H1 (cell line): ENCODE measurements at regions not wholly inside any gene's neighbourhood (a gene's known extent, or its start where the extent isn't known, plus 50 kb on each side); places are given as distances from the start of the nearest gene placed in this dataset.

Source experiments
- CTCF ChIA-PET: fragments of 300-600 bp; sonication (Branson Sonifier 250); formaldehyde crosslinking; loops from one replicate; lab custom pipeline; 2021; ENCODE audit not compliant: partially characterized antibody; lab: Charles Lee
- POLR2A ChIA-PET: fragments of 300-600 bp; sonication (Branson Sonifier 250); formaldehyde crosslinking; loops from one replicate; lab custom pipeline; 2021; ENCODE audit warnings: inconsistent platforms; ENCODE audit not compliant: partially characterized antibody; lab: Charles Lee
- DNase-seq, 2 experiments: peaks; one replicate each; pipeline versions ENCODE4 v3.0.0 to v3.0.0-alpha.2; 2010 to 2022; ENCODE audit warnings: low spot score in 2 of 2, low read depth in 1 of 2, mixed read lengths in 1 of 2
- FAIRE-seq: peaks from 2 replicates; lab custom pipeline; 2011; peaks lifted over from hg19 to GRCh38; lab: Jason Lieb, UNC
- H2AFZ ChIP-seq: 2 replicates; pipeline ENCODE4 v1.8.1; 2012; ENCODE audit warnings: low read length, inconsistent platforms
- H2AK5ac ChIP-seq: 2 replicates; pipeline ENCODE4 v1.6.1; 2013; ENCODE audit warnings: low read depth, low read length
- H2BK120ac ChIP-seq: replicated peaks from 2 replicates; pipeline ENCODE3; 2013; ENCODE audit warnings: low read depth, low read length, inconsistent platforms
- H2BK12ac ChIP-seq: 2 replicates; pipeline ENCODE4 v1.6.1; 2013; ENCODE audit warnings: low read depth, low read length
- H2BK15ac ChIP-seq: 2 replicates; pipeline ENCODE4 v1.6.1; 2013; ENCODE audit warnings: low read length
- H2BK20ac ChIP-seq: 2 replicates; pipeline ENCODE4 v1.6.1; 2013; ENCODE audit warnings: low read length
- H2BK5ac ChIP-seq: 2 replicates; pipeline ENCODE4 v1.6.1; 2013; ENCODE audit warnings: low read depth, low read length
- H3K14ac ChIP-seq: 2 replicates; pipeline ENCODE4 v1.6.1; 2013; ENCODE audit warnings: inconsistent platforms; ENCODE audit not compliant: insufficient read length
- H3K18ac ChIP-seq: 2 replicates; pipeline ENCODE4 v1.6.1; 2013; ENCODE audit warnings: low read length; ENCODE audit errors: extremely low read depth
- H3K23ac ChIP-seq: 2 replicates; pipeline ENCODE4 v1.6.1; 2013; ENCODE audit warnings: inconsistent platforms; ENCODE audit not compliant: insufficient read length
- H3K23me2 ChIP-seq: 2 replicates; pipeline ENCODE4 v1.6.1; 2013; ENCODE audit warnings: low read depth, low read length
- H3K27ac ChIP-seq: 2 replicates; pipeline ENCODE4 v1.6.1; 2011; ENCODE audit warnings: low read depth, low read length, inconsistent platforms
- H3K27me3 ChIP-seq, 4 experiments: replicated peaks in 1 of 4; 1 replicate in 1 of 4; 2 replicates in 3 of 4; pipeline versions ENCODE4 v1.6.1 to v1.8.1; 2011 to 2013; ENCODE audit warnings: low read length in 3 of 4, mild to moderate bottlenecking in 3 of 4, inconsistent platforms in 2 of 4, mixed read lengths in 2 of 4, moderate library complexity in 1 of 4; ENCODE audit not compliant: control insufficient read depth in 3 of 4, insufficient read depth in 3 of 4; ENCODE audit errors: extremely low read depth in 1 of 4
- H3K36me3 ChIP-seq, 4 experiments: 2 replicates each; pipeline versions ENCODE4 v1.6.1 to v1.8.1; 2011 to 2013; ENCODE audit warnings: mild to moderate bottlenecking in 4 of 4, low read length in 3 of 4, moderate library complexity in 2 of 4, control low read depth in 1 of 4, inconsistent platforms in 1 of 4; ENCODE audit not compliant: insufficient read depth in 4 of 4, control insufficient read depth in 2 of 4
- H3K4ac ChIP-seq: replicated peaks from 2 replicates; pipeline ENCODE3; 2013; ENCODE audit warnings: low read length, low read depth, mixed read lengths, inconsistent platforms; ENCODE audit not compliant: insufficient read length
- H3K4me1 ChIP-seq, 4 experiments: replicated peaks in 1 of 4; 1 replicate in 1 of 4; 2 replicates in 3 of 4; pipeline versions ENCODE4 v1.6.1 to v1.8.1; 2011 to 2013; ENCODE audit warnings: low read length in 3 of 4, inconsistent platforms in 2 of 4, mixed read lengths in 1 of 4; ENCODE audit not compliant: insufficient read depth in 4 of 4, control insufficient read depth in 3 of 4
- H3K4me2 ChIP-seq, 2 experiments: 2 replicates each; pipeline versions ENCODE4 v1.6.1 to v1.8.1; 2011 to 2013; ENCODE audit warnings: low read depth in 2 of 2, low read length in 2 of 2, control low read depth in 1 of 2, inconsistent platforms in 1 of 2, mild to moderate bottlenecking in 1 of 2; ENCODE audit not compliant: insufficient read depth in 1 of 2
- H3K4me3 ChIP-seq, 4 experiments: fragments of 200-600, 300-600 bp in 1 of 4; sonication (generic), shearing (Covaris generic), sonication (Bioruptor Twin) in 1 of 4; 2 replicates each; pipeline versions ENCODE4 v1.5.1 to v1.8.1; 2011 to 2016; ENCODE audit warnings: low read length in 4 of 4, low read depth in 3 of 4, control low read depth in 2 of 4, inconsistent platforms in 2 of 4, mild to moderate bottlenecking in 2 of 4, mixed read lengths in 1 of 4, moderate library complexity in 1 of 4; ENCODE audit not compliant: insufficient read depth in 2 of 4; ENCODE audit errors: extremely low read depth in 1 of 4
- H3K56ac ChIP-seq: replicated peaks from 2 replicates; pipeline ENCODE3; 2013; ENCODE audit warnings: low read depth, mild to moderate bottlenecking, mixed read lengths, low read length, inconsistent platforms; ENCODE audit not compliant: insufficient read length
- H3K79me1 ChIP-seq: 2 replicates; pipeline ENCODE4 v1.6.1; 2013; ENCODE audit warnings: low read depth, low read length, control low read depth
- H3K79me2 ChIP-seq, 2 experiments: 2 replicates each; pipeline versions ENCODE4 v1.6.1 to v1.8.1; 2012 to 2013; ENCODE audit warnings: low read length in 2 of 2, mild to moderate bottlenecking in 2 of 2, inconsistent platforms in 1 of 2; ENCODE audit not compliant: insufficient read depth in 2 of 2, control insufficient read depth in 1 of 2
- H3K9ac ChIP-seq, 4 experiments: replicated peaks in 1 of 4; 1 replicate in 1 of 4; 2 replicates in 3 of 4; pipeline versions ENCODE4 v1.6.1 to v1.8.1; 2011 to 2013; ENCODE audit warnings: low read depth in 3 of 4, low read length in 3 of 4, control low read depth in 2 of 4, mild to moderate bottlenecking in 2 of 4, moderate library complexity in 2 of 4, inconsistent platforms in 1 of 4; ENCODE audit errors: extremely low read depth in 1 of 4
- H3K9me3 ChIP-seq, 2 experiments: 2 replicates each; pipeline versions ENCODE4 v1.6.1 to v1.8.1; 2012 to 2013; ENCODE audit warnings: mild to moderate bottlenecking in 2 of 2, moderate library complexity in 2 of 2, control low read depth in 1 of 2, inconsistent platforms in 1 of 2, low read depth in 1 of 2, low read length in 1 of 2, mixed read lengths in 1 of 2; ENCODE audit not compliant: insufficient read depth in 2 of 2
- H4K20me1 ChIP-seq, 2 experiments: replicated peaks in 1 of 2; 2 replicates each; pipeline versions ENCODE3 to v1.8.1; 2011 to 2013; ENCODE audit warnings: inconsistent platforms in 2 of 2, low read length in 2 of 2, mild to moderate bottlenecking in 1 of 2; ENCODE audit not compliant: insufficient read depth in 2 of 2, control insufficient read depth in 1 of 2
- H4K5ac ChIP-seq: 2 replicates; pipeline ENCODE4 v1.6.1; 2013; ENCODE audit warnings: low read length, low read depth, mixed read lengths, inconsistent platforms; ENCODE audit not compliant: insufficient read length
- H4K8ac ChIP-seq: 2 replicates; pipeline ENCODE4 v1.8.0; 2013; ENCODE audit warnings: mild to moderate bottlenecking, moderate library complexity, low read length, inconsistent platforms; ENCODE audit not compliant: insufficient read depth; ENCODE audit errors: extremely low read depth
- H4K91ac ChIP-seq: replicated peaks from 2 replicates; pipeline ENCODE3; 2013; ENCODE audit warnings: low read length, mixed read lengths, inconsistent platforms; ENCODE audit not compliant: insufficient read length
- E2F6 ChIP-seq: IDR thresholded peaks from 2 replicates; pipeline ENCODE4 v1.6.1; 2012; ENCODE audit warnings: inconsistent platforms
- EP300 ChIP-seq, 2 experiments: IDR thresholded peaks; 1 replicate in 1 of 2; 2 replicates in 1 of 2; pipeline ENCODE4 v1.6.1; 2011 to 2012; ENCODE audit warnings: low read depth in 2 of 2, low read length in 2 of 2, mild to moderate bottlenecking in 2 of 2, borderline replicate concordance in 1 of 2, inconsistent platforms in 1 of 2, moderate library complexity in 1 of 2
- HDAC2 ChIP-seq, 2 experiments: fragments of 300-600 bp in 1 of 2; sonication (generic) in 1 of 2; IDR thresholded peaks; 2 replicates each; pipeline ENCODE4 v1.6.1; 2011 to 2012; ENCODE audit warnings: low read depth in 2 of 2, low read length in 2 of 2, mild to moderate bottlenecking in 2 of 2, moderate library complexity in 2 of 2, borderline replicate concordance in 1 of 2, inconsistent platforms in 1 of 2
- JUN ChIP-seq: IDR thresholded peaks from 2 replicates; pipeline ENCODE4 v1.6.1; 2011; ENCODE audit warnings: low read depth, mild to moderate bottlenecking, improper control_type of control experiment, low read length
- NRF1 ChIP-seq: IDR thresholded peaks from 2 replicates; pipeline ENCODE4 v1.6.1; 2011; ENCODE audit warnings: mild to moderate bottlenecking, low read depth, low read length, improper control_type of control experiment
- POLR2AphosphoS5 ChIP-seq: IDR thresholded peaks from 2 replicates; pipeline ENCODE4 v1.6.1; 2011; ENCODE audit warnings: low read depth, low read length
- POU5F1 ChIP-seq: IDR thresholded peaks from 2 replicates; pipeline ENCODE4 v1.6.1; 2011; ENCODE audit warnings: low read depth, mild to moderate bottlenecking, low read length, moderate library complexity
- RAD21 ChIP-seq, 2 experiments: IDR thresholded peaks in 1 of 2; conservative IDR thresholded peaks in 1 of 2; 2 replicates each; pipeline ENCODE4 v1.6.1; 2011; ENCODE audit warnings: low read depth in 2 of 2, low read length in 2 of 2, improper control_type of control experiment in 1 of 2, inconsistent platforms in 1 of 2, mild to moderate bottlenecking in 1 of 2, moderate library complexity in 1 of 2
- RFX5 ChIP-seq: IDR thresholded peaks from 2 replicates; pipeline ENCODE4 v1.6.1; 2011; ENCODE audit warnings: low read depth, low read length, improper control_type of control experiment, borderline replicate concordance
- RNF2 ChIP-seq: fragments of 200-900, 300-1000 bp; sonication (generic); IDR thresholded peaks from 2 replicates; pipeline ENCODE4 v1.7.1; 2016; ENCODE audit warnings: borderline replicate concordance, low read depth, mild to moderate bottlenecking, antibody characterized with exemption, low read length; ENCODE audit not compliant: poor library complexity, severe bottlenecking; ENCODE audit errors: missing control alignments
- SIRT6 ChIP-seq: IDR thresholded peaks from one replicate; pipeline ENCODE4 v1.7.1; 2012; ENCODE audit warnings: low read length, inconsistent platforms
- SP1 ChIP-seq: IDR thresholded peaks from 2 replicates; pipeline ENCODE4 v1.6.1; 2011; ENCODE audit warnings: low read depth, low read length
- TAF1 ChIP-seq: IDR thresholded peaks from 2 replicates; pipeline ENCODE4 v1.6.1; 2011; ENCODE audit warnings: mild to moderate bottlenecking, low read depth, low read length
- YY1 ChIP-seq: IDR thresholded peaks from 2 replicates; pipeline ENCODE4 v1.6.1; 2011; ENCODE audit warnings: low read depth, mild to moderate bottlenecking, low read length
- ZNF274 ChIP-seq: IDR thresholded peaks from 2 replicates; pipeline ENCODE4 v1.7.0; 2012; ENCODE audit warnings: low read length, borderline replicate concordance; ENCODE audit errors: extremely low read depth

GRCh38 chr13:64765636-64766035 lies 2464.5 kb downstream of the PCDH9 start:
- no peaks in the 10 kb centered on the region for H3K27me3 ChIP-seq
- H3K79me2 ChIP-seq, result no peaks in the 10 kb centered on the region
- H3K9ac ChIP-seq, result peak overlapping the region in 1 of 4 experiments; percentile 1; a peak in 1 of 7 replicates
- H4K20me1 ChIP-seq, result no peaks in the 10 kb centered on the region
- H3K56ac ChIP-seq, result no peak overlapping the region
- no peak overlapping the region for H2AK5ac ChIP-seq
- no peak overlapping the region for H3K4me3 ChIP-seq
- H2BK120ac ChIP-seq, result no peak overlapping the region
- H4K5ac ChIP-seq, result no peak overlapping the region
- H3K27ac ChIP-seq, result no peak overlapping the region
- H3K14ac ChIP-seq, result no peak overlapping the region
- H3K4me1 ChIP-seq, result no peaks in the 10 kb centered on the region
- H2BK5ac ChIP-seq, result no peak overlapping the region
- no peaks in the 10 kb centered on the region for H3K36me3 ChIP-seq
- no peak overlapping the region for H3K23ac ChIP-seq
- H4K91ac ChIP-seq, result no peak overlapping the region
- H2BK20ac ChIP-seq, result no peak overlapping the region
- FAIRE-seq, result no peak
- H4K8ac ChIP-seq, result no peak overlapping the region
- H2BK15ac ChIP-seq, result no peak overlapping the region
- CTCF ChIA-PET, result no interaction called here
- no peak overlapping the region for H3K4ac ChIP-seq
- H3K9me3 ChIP-seq, result no peaks in the 10 kb centered on the region; a peak in 1 of 4 replicates
- H3K4me2 ChIP-seq, result no peak overlapping the region
- DNase-seq, result no peak
- no peaks in the 10 kb centered on the region for H3K79me1 ChIP-seq
- POLR2A ChIA-PET, result no interaction called here
- H3K18ac ChIP-seq, result no peak overlapping the region
- H2BK12ac ChIP-seq, result no peak overlapping the region
- no peaks in the 10 kb centered on the region for H3K23me2 ChIP-seq
- H2AFZ ChIP-seq, result no peak overlapping the region
- no peak for TF ChIP-seq RAD21 (IDR thresholded peaks at IDR 0.05 in 1 of 2, conservative IDR thresholded peaks at IDR 0.05 in 1 of 2; ENCODE audit: low read depth in 2 of 2, low read length in 2 of 2)
- no peak for TF ChIP-seq SIRT6
- no peak for TF ChIP-seq E2F6
- TF ChIP-seq POU5F1, result no peak
- TF ChIP-seq YY1, result no peak
- no peak for TF ChIP-seq EP300 (IDR thresholded peaks at IDR 0.05; ENCODE audit: borderline replicate concordance in 1 of 2, low read depth in 2 of 2, low read length in 2 of 2)
- no peak for TF ChIP-seq JUN
- TF ChIP-seq RFX5, result no peak
- no peak for TF ChIP-seq ZNF274
- no peak for TF ChIP-seq NRF1
- no peak for TF ChIP-seq RNF2
- no peak for TF ChIP-seq HDAC2 (IDR thresholded peaks at IDR 0.05; ENCODE audit: borderline replicate concordance in 1 of 2, low read depth in 2 of 2, low read length in 2 of 2)
- TF ChIP-seq TAF1, result no peak
- no peak for TF ChIP-seq SP1
- no peak for TF ChIP-seq POLR2AphosphoS5
